Mucosa of gallbladder (tissue), 1 donor: ENCODE measurements at regions not wholly inside any gene's neighbourhood (a gene's known extent, or its start where the extent isn't known, plus 50 kb on each side); places are given as distances from the start of the nearest gene placed in this dataset.
A peak's percentile ranks its signal among the peaks of the same experiment; 100 is the strongest.
"Not testable (repeated sequence)": the region's sequence is repeated elsewhere in the genome, so short reads cannot be mapped to it uniquely, and the experiment has no call there.

Experiments
- DNase-seq: peaks from one replicate; pipeline ENCODE4 v3.0.0-alpha.2; 2020; ENCODE audit warnings: low spot score
- donor health status: DM: no; HTN: no; CAD: no.

- no peak for DNase-seq
Measured at GRCh38 chr7:125390981-125391380, 461.4 kb upstream of the POT1 start.

- DNase-seq, result no peak
Measured at GRCh38 chr7:125386211-125386610, 456.6 kb upstream of the POT1 start.

- DNase-seq, result no peak
Measured at GRCh38 chr7:125383324-125383723, 453.7 kb upstream of the POT1 start.

GRCh38 chr7:125382401-125382800 is 452.8 kb upstream of the POT1 start:
- DNase-seq, result no peak

GRCh38 chr7:125375942-125376341 is 446.3 kb upstream of the POT1 start:
- DNase-seq, result no peak

- DNase-seq, result no peak
Measured at GRCh38 chr7:125370502-125370901, 440.9 kb upstream of the POT1 start.

- DNase-seq, result no peak
Measured at GRCh38 chr7:125363873-125364272, 434.2 kb upstream of the POT1 start.

GRCh38 chr7:125358551-125359167 is 429.0 kb upstream of the POT1 start:
- no peak for DNase-seq

- no peak for DNase-seq
Measured at GRCh38 chr7:125357676-125358455, 428.2 kb upstream of the POT1 start.

GRCh38 chr7:125355899-125356298 is 426.3 kb upstream of the POT1 start:
- no peak for DNase-seq

GRCh38 chr7:125347269-125347668 is 417.6 kb upstream of the POT1 start:
- DNase-seq, result no peak

GRCh38 chr7:125338110-125338509 is 408.5 kb upstream of the POT1 start:
- no peak for DNase-seq

- no peak for DNase-seq
Measured at GRCh38 chr7:125336326-125336725, 406.7 kb upstream of the POT1 start.

GRCh38 chr7:125326666-125327255 is 397.1 kb upstream of the POT1 start:
- no peak for DNase-seq

GRCh38 chr7:125316466-125316865 is 386.8 kb upstream of the POT1 start:
- DNase-seq, result peak; percentile 34

GRCh38 chr7:125299003-125299765 is 369.6 kb upstream of the POT1 start:
- DNase-seq, result no peak

GRCh38 chr7:125279961-125280360 is 350.3 kb upstream of the POT1 start:
- no peak for DNase-seq

GRCh38 chr7:125278318-125278717 is 348.7 kb upstream of the POT1 start:
- DNase-seq, result no peak

- DNase-seq, result not testable (repeated sequence)
Measured at GRCh38 chr7:125274742-125275141, 345.1 kb upstream of the POT1 start.

- DNase-seq, result not testable (repeated sequence)
Measured at GRCh38 chr7:125264174-125264856, 334.7 kb upstream of the POT1 start.

GRCh38 chr7:125258876-125259417 is 329.3 kb upstream of the POT1 start:
- DNase-seq, result not testable (repeated sequence)
